LNCAP (cell line): ENCODE measurements at regions not wholly inside any gene's neighbourhood (a gene's known extent, or its start where the extent isn't known, plus 50 kb on each side); places are given as distances from the start of the nearest gene placed in this dataset.

ENCODE experiments used
- TF ChIP-seq, protein P1 (sequence below): fragments of 450-650 bp; IDR thresholded peaks from 2 replicates; pipeline ENCODE4 v1.5.1; 2017; ENCODE audit warnings: mild to moderate bottlenecking

GRCh38 chr17:55632236-55632635, 90.4 kb downstream of the TMEM100 start:
- TF ChIP-seq, protein P1, sequence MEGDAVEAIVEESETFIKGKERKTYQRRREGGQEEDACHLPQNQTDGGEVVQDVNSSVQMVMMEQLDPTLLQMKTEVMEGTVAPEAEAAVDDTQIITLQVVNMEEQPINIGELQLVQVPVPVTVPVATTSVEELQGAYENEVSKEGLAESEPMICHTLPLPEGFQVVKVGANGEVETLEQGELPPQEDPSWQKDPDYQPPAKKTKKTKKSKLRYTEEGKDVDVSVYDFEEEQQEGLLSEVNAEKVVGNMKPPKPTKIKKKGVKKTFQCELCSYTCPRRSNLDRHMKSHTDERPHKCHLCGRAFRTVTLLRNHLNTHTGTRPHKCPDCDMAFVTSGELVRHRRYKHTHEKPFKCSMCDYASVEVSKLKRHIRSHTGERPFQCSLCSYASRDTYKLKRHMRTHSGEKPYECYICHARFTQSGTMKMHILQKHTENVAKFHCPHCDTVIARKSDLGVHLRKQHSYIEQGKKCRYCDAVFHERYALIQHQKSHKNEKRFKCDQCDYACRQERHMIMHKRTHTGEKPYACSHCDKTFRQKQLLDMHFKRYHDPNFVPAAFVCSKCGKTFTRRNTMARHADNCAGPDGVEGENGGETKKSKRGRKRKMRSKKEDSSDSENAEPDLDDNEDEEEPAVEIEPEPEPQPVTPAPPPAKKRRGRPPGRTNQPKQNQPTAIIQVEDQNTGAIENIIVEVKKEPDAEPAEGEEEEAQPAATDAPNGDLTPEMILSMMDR, result no peak

DNA sequence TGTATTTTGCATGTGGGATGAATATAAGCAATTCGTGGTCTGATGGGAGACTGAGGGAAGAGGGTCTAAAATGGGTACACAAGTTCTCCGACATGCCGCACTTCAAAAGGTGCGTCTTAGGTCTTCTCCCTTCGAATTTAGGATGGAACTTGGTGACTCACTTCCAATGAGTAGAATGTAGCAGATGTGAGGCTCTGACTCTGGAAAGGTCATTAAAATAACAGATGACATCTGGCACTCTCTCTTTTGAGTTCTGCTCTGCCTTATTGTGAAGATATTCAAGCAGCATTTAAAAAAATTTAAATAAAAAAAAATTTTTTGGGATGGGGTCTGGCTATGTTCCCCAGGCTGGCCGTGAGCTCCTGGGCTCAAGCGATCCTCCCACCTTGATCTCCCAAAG, 92.7 kb downstream of the TMEM100 start:
- TF ChIP-seq, protein P1, result no peak

GRCh38 chr17:55625521-55625920, 97.1 kb downstream of the TMEM100 start:
- TF ChIP-seq, protein P1, result no peak

- TF ChIP-seq, protein P1, result no peak
Measured at GRCh38 chr17:55624772-55625433, 97.8 kb downstream of the TMEM100 start.

GRCh38 chr17:55622547-55622946, 100.1 kb downstream of the TMEM100 start:
- TF ChIP-seq, protein P1, result no peak

- TF ChIP-seq, protein P1, result no peak
Measured at GRCh38 chr17:55620945-55621344, 101.7 kb downstream of the TMEM100 start.

DNA sequence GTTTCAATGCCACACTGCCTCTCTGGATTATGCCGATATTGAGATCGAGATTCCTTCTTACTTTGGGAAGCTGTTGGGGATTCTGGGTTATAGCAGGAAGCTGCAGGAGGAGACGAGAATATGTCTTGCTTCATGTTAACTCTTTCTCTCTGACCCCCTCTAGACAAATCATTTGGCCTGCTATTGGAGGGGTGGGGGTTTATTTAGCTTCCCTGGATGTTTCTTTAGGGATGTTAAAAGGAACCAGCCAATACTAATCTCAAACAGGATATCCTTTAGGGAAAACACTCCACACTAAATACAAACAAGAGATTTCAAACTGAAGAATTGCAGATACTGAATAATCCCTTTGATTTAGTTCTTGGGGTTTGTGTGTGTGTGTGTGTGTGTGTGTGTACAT, 102.6 kb downstream of the TMEM100 start:
- TF ChIP-seq, protein P1, result no peak

DNA sequence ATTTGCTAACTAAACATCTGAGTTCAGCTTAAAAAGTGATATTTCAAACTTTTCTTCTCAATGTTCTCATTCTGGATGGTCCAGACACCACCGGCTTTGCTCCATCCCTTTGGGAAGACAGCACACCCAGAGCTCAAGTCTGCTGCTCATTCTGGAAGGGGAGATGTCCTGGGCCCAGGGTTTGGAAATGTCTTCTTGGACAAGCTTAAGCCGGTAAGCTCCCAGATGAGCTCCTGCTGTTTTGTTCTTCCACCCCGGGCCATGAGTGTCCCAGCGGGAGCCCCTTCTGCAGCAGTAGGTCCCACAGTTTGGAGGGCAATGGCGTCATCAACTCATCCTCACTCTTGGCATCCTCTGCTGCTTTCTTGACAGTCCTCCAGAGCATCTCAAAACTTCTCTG, 105.2 kb downstream of the TMEM100 start:
- TF ChIP-seq, protein P1, result no peak
